Stimulated activated memory B cell treated with anti-CD40 and anti-IgM and Interleukin-4, amounts not matched to agents 10 μg/mL and 1 μg/mL and 100 μg/mL, for 72 hours (primary cell): ENCODE measurements at regions not wholly inside any gene's neighbourhood (a gene's known extent, or its start where the extent isn't known, plus 50 kb on each side); places are given as distances from the start of the nearest gene placed in this dataset.

Experiments used
- ATAC-seq: fragments of 150-1000 bp; cut with Tn5 transposase; 2 replicates; pipeline ENCODE4 v1.10.0; 2021
- H3K27ac Mint-ChIP-seq: one replicate; pipeline ENCODE4 v1.8.0; 2022; ENCODE audit warnings: mild to moderate bottlenecking, mixed read lengths
- H3K27me3 Mint-ChIP-seq: one replicate; pipeline ENCODE4 v1.8.0; 2022; ENCODE audit warnings: mixed read lengths
- H3K36me3 Mint-ChIP-seq: one replicate; pipeline ENCODE4 v1.8.0; 2022; ENCODE audit warnings: mixed read lengths
- H3K4me1 Mint-ChIP-seq: one replicate; pipeline ENCODE4 v1.8.0; 2022; ENCODE audit warnings: mixed read lengths
- H3K4me3 Mint-ChIP-seq: one replicate; pipeline ENCODE4 v1.8.0; 2022; ENCODE audit warnings: mild to moderate bottlenecking, moderate library complexity, mixed read lengths
- H3K9me3 Mint-ChIP-seq: one replicate; pipeline ENCODE4 v1.8.0; 2022; ENCODE audit warnings: mixed read lengths

GRCh38 chr7:15888090-15888489, 201.6 kb upstream of the MEOX2 start:
- no peaks in the 10 kb centered on the region for H3K27me3 Mint-ChIP-seq
- H3K9me3 Mint-ChIP-seq, result no peaks in the 10 kb centered on the region
- no peak for ATAC-seq
- no peak overlapping the region for H3K4me3 Mint-ChIP-seq
- no peaks in the 10 kb centered on the region for H3K4me1 Mint-ChIP-seq
- no peak overlapping the region for H3K27ac Mint-ChIP-seq
- no peaks in the 10 kb centered on the region for H3K36me3 Mint-ChIP-seq

GRCh38 chr7:15886626-15887025, 200.1 kb upstream of the MEOX2 start:
- H3K4me3 Mint-ChIP-seq, result no peak overlapping the region
- no peak for ATAC-seq
- H3K9me3 Mint-ChIP-seq, result peaks cover 4% of the 10 kb centered on the region

GRCh38 chr7:15885678-15886077, 199.2 kb upstream of the MEOX2 start:
- Mint-ChIP-seq H3K9me3 (peaks cover 4% of the 10 kb centered on the region), H3K4me1 (no peaks in the 10 kb centered on the region), H3K27me3 (no peaks in the 10 kb centered on the region), H3K4me3 (no peak overlapping the region), H3K27ac (no peak overlapping the region), H3K36me3 (no peaks in the 10 kb centered on the region)
- ATAC-seq, result no peak

More at GRCh38 chr7:15886626-15887025, 200.1 kb upstream of the MEOX2 start:
- Mint-ChIP-seq H3K27ac (no peak overlapping the region), H3K36me3 (no peaks in the 10 kb centered on the region), H3K4me1 (no peaks in the 10 kb centered on the region), H3K27me3 (no peaks in the 10 kb centered on the region)

- Mint-ChIP-seq H3K4me1 (no peaks in the 10 kb centered on the region), H3K4me3 (no peak overlapping the region), H3K27me3 (no peaks in the 10 kb centered on the region), H3K36me3 (no peaks in the 10 kb centered on the region), H3K27ac (no peak overlapping the region), H3K9me3 (peaks cover 4% of the 10 kb centered on the region)
- ATAC-seq, result no peak
Measured at GRCh38 chr7:15874774-15875173, 188.3 kb upstream of the MEOX2 start.

- no peak for ATAC-seq
- Mint-ChIP-seq H3K9me3 (no peaks in the 10 kb centered on the region), H3K27me3 (no peaks in the 10 kb centered on the region), H3K4me1 (no peaks in the 10 kb centered on the region), H3K4me3 (no peak overlapping the region), H3K27ac (no peak overlapping the region), H3K36me3 (no peaks in the 10 kb centered on the region)
Measured at GRCh38 chr7:15870347-15870746, 183.9 kb upstream of the MEOX2 start.

- no peaks in the 10 kb centered on the region for H3K27me3 Mint-ChIP-seq
- no peak for ATAC-seq
- no peak overlapping the region for H3K27ac Mint-ChIP-seq
- peaks cover 4% of the 10 kb centered on the region for H3K9me3 Mint-ChIP-seq
- no peak overlapping the region for H3K4me3 Mint-ChIP-seq
- H3K36me3 Mint-ChIP-seq, result no peaks in the 10 kb centered on the region
- no peaks in the 10 kb centered on the region for H3K4me1 Mint-ChIP-seq
Measured at GRCh38 chr7:15867441-15867840, 181.0 kb upstream of the MEOX2 start.

GRCh38 chr7:15866753-15867152, 180.3 kb upstream of the MEOX2 start:
- H3K4me3 Mint-ChIP-seq, result no peak overlapping the region
- no peak overlapping the region for H3K27ac Mint-ChIP-seq
- ATAC-seq, result no peak
- no peaks in the 10 kb centered on the region for H3K4me1 Mint-ChIP-seq
- H3K27me3 Mint-ChIP-seq, result no peaks in the 10 kb centered on the region
- no peaks in the 10 kb centered on the region for H3K36me3 Mint-ChIP-seq
- peaks cover 4% of the 10 kb centered on the region for H3K9me3 Mint-ChIP-seq

GRCh38 chr7:15864626-15864991, 178.1 kb upstream of the MEOX2 start:
- Mint-ChIP-seq H3K9me3 (peaks cover 6% of the 10 kb centered on the region), H3K27me3 (no peaks in the 10 kb centered on the region), H3K4me1 (no peaks in the 10 kb centered on the region), H3K36me3 (no peaks in the 10 kb centered on the region), H3K4me3 (no peak overlapping the region), H3K27ac (no peak overlapping the region)
- no peak for ATAC-seq

- Mint-ChIP-seq H3K36me3 (no peaks in the 10 kb centered on the region), H3K27ac (no peak overlapping the region), H3K9me3 (peaks cover 7% of the 10 kb centered on the region), H3K4me1 (no peaks in the 10 kb centered on the region), H3K27me3 (no peaks in the 10 kb centered on the region), H3K4me3 (no peak overlapping the region)
- ATAC-seq, result no peak
Measured at GRCh38 chr7:15863951-15864625, 177.6 kb upstream of the MEOX2 start.

GRCh38 chr7:15862781-15863165, 176.3 kb upstream of the MEOX2 start:
- ATAC-seq, result no peak
- H3K9me3 Mint-ChIP-seq, result peaks cover 7% of the 10 kb centered on the region

GRCh38 chr7:15862016-15862780, 175.7 kb upstream of the MEOX2 start:
- no peak for ATAC-seq
- H3K36me3 Mint-ChIP-seq, result no peaks in the 10 kb centered on the region
- H3K27me3 Mint-ChIP-seq, result no peaks in the 10 kb centered on the region
- no peak overlapping the region for H3K4me3 Mint-ChIP-seq
- no peaks in the 10 kb centered on the region for H3K4me1 Mint-ChIP-seq
- no peak overlapping the region for H3K27ac Mint-ChIP-seq
- peaks cover 7% of the 10 kb centered on the region for H3K9me3 Mint-ChIP-seq

More at GRCh38 chr7:15862781-15863165, 176.3 kb upstream of the MEOX2 start:
- H3K4me1 Mint-ChIP-seq, result no peaks in the 10 kb centered on the region
- H3K27me3 Mint-ChIP-seq, result no peaks in the 10 kb centered on the region
- H3K36me3 Mint-ChIP-seq, result no peaks in the 10 kb centered on the region
- no peak overlapping the region for H3K4me3 Mint-ChIP-seq
- H3K27ac Mint-ChIP-seq, result no peak overlapping the region

GRCh38 chr7:15860264-15860949, 173.9 kb upstream of the MEOX2 start:
- no peak overlapping the region for H3K4me3 Mint-ChIP-seq
- H3K4me1 Mint-ChIP-seq, result no peaks in the 10 kb centered on the region
- H3K36me3 Mint-ChIP-seq, result no peaks in the 10 kb centered on the region
- H3K27me3 Mint-ChIP-seq, result no peaks in the 10 kb centered on the region
- no peak for ATAC-seq
- H3K9me3 Mint-ChIP-seq, result peaks cover 7% of the 10 kb centered on the region
- no peak overlapping the region for H3K27ac Mint-ChIP-seq

GRCh38 chr7:15857026-15857425, 170.5 kb upstream of the MEOX2 start:
- H3K4me1 Mint-ChIP-seq, result no peaks in the 10 kb centered on the region
- H3K27me3 Mint-ChIP-seq, result no peaks in the 10 kb centered on the region
- no peak overlapping the region for H3K27ac Mint-ChIP-seq
- H3K9me3 Mint-ChIP-seq, result peaks cover 3% of the 10 kb centered on the region
- no peak for ATAC-seq
- H3K4me3 Mint-ChIP-seq, result no peak overlapping the region
- no peaks in the 10 kb centered on the region for H3K36me3 Mint-ChIP-seq

GRCh38 chr7:15856311-15856710, 169.8 kb upstream of the MEOX2 start:
- Mint-ChIP-seq H3K27ac (no peak overlapping the region), H3K4me1 (no peaks in the 10 kb centered on the region), H3K27me3 (no peaks in the 10 kb centered on the region)

GRCh38 chr7:15855525-15856109, 169.1 kb upstream of the MEOX2 start:
- no peak for ATAC-seq
- Mint-ChIP-seq H3K4me3 (no peak overlapping the region), H3K27ac (no peak overlapping the region)

More at GRCh38 chr7:15856311-15856710, 169.8 kb upstream of the MEOX2 start:
- Mint-ChIP-seq H3K36me3 (no peaks in the 10 kb centered on the region), H3K9me3 (peaks cover 3% of the 10 kb centered on the region), H3K4me3 (no peak overlapping the region)
- no peak for ATAC-seq

More at GRCh38 chr7:15855525-15856109, 169.1 kb upstream of the MEOX2 start:
- Mint-ChIP-seq H3K36me3 (no peaks in the 10 kb centered on the region), H3K9me3 (peaks cover 3% of the 10 kb centered on the region), H3K4me1 (no peaks in the 10 kb centered on the region), H3K27me3 (no peaks in the 10 kb centered on the region)
